Breast epithelium (tissue), 3 donors: ENCODE measurements at regions not wholly inside any gene's neighbourhood (a gene's known extent, or its start where the extent isn't known, plus 50 kb on each side); places are given as distances from the start of the nearest gene placed in this dataset.

ENCODE experiments used
- CTCF ChIP-seq, 3 donors: fragments of 450-650 bp; IDR thresholded peaks; one replicate each; pipeline ENCODE4 v1.5.1; 2016 to 2017; ENCODE audit warnings: antibody characterized with exemption in 3 of 3, mild to moderate bottlenecking in 3 of 3, moderate library complexity in 3 of 3
- POLR2A ChIP-seq: fragments of 450-650 bp; IDR thresholded peaks from one replicate; pipeline ENCODE4 v1.6.1; 2016; ENCODE audit warnings: antibody characterized with exemption, mild to moderate bottlenecking, moderate library complexity
- POLR2AphosphoS5 ChIP-seq, 3 donors: sonication (generic); formaldehyde crosslinking; IDR thresholded peaks; one replicate each; pipeline ENCODE4 v1.6.1; 2017; ENCODE audit warnings: antibody characterized with exemption in 3 of 3

DNA sequence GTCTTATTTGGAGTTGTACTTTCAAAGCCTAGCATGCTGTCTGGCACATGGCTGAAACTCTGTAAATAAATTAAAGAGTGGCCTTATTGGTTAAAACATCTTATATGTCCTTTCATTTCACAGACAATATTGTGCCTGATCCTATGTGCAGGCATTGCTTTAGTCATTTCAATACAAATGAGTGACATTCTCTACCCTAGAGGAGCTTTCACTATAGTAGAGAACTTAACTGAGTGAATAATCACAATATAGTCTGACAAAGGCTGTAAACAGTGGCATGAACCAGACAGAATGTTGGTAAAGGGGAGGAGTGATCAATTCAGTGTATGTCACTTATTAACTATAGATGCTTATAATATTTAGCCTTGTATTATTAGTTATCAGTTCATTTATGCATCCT, 481.8 kb downstream of the TFAP2B start:
- TF ChIP-seq CTCF (IDR thresholded peaks at IDR 0.05) (no peak), POLR2AphosphoS5 (IDR thresholded peaks at IDR 0.05) (no peak), POLR2A (no peak)
